Keratinocyte (primary cell): ENCODE measurements at regions not wholly inside any gene's neighbourhood (a gene's known extent, or its start where the extent isn't known, plus 50 kb on each side); places are given as distances from the start of the nearest gene placed in this dataset.

Experiments
- DNase-seq: peaks from one replicate; pipeline ENCODE4 v3.0.0-alpha.2; 2011; ENCODE audit warnings: low read depth, missing footprints, low spot score
- FAIRE-seq: peaks from 2 replicates; lab custom pipeline; 2011; peaks lifted over from hg19 to GRCh38; lab: Jason Lieb, UNC
- H2AFZ ChIP-seq: 2 replicates; pipeline ENCODE4 v1.6.0; 2012; ENCODE audit warnings: low read length, control low read depth, inconsistent platforms; ENCODE audit not compliant: control insufficient read depth
- H3K27ac ChIP-seq: 2 replicates; pipeline ENCODE4 v1.5.1; 2011; ENCODE audit warnings: low read length; ENCODE audit not compliant: control insufficient read depth, insufficient read depth
- H3K27me3 ChIP-seq: 3 replicates; pipeline ENCODE4 v1.6.0; 2011; ENCODE audit warnings: low read length; ENCODE audit not compliant: control insufficient read depth, insufficient read depth; ENCODE audit errors: extremely low read depth
- H3K36me3 ChIP-seq, 2 experiments: 2 replicates in 1 of 2; 3 replicates in 1 of 2; pipeline ENCODE4 v1.5.1; 2011; ENCODE audit warnings: low read length in 2 of 2, mild to moderate bottlenecking in 1 of 2; ENCODE audit not compliant: control insufficient read depth in 2 of 2, insufficient read depth in 2 of 2; ENCODE audit errors: extremely low read depth in 1 of 2
- H3K4me1 ChIP-seq: 3 replicates; pipeline ENCODE4 v1.5.1; 2011; ENCODE audit warnings: low read length; ENCODE audit not compliant: control insufficient read depth, insufficient read depth; ENCODE audit errors: extremely low read depth
- H3K4me2 ChIP-seq: 3 replicates; pipeline ENCODE4 v1.6.0; 2011; ENCODE audit warnings: low read depth, low read length; ENCODE audit not compliant: control insufficient read depth, insufficient read depth; ENCODE audit errors: extremely low read depth
- H3K4me3 ChIP-seq, 3 experiments: fragments of 200-600 bp in 1 of 3; sonication (generic) in 1 of 3; 2 replicates in 2 of 3; 3 replicates in 1 of 3; pipeline ENCODE4 v1.5.1; 2011 to 2016; ENCODE audit warnings: low read length in 3 of 3, mild to moderate bottlenecking in 3 of 3, control low read depth in 2 of 3, inconsistent platforms in 1 of 3, low read depth in 1 of 3, mixed read lengths in 1 of 3, mixed run types in 1 of 3, moderate library complexity in 1 of 3; ENCODE audit not compliant: control insufficient read depth in 2 of 3, insufficient read depth in 2 of 3; ENCODE audit errors: extremely low read depth in 1 of 3
- H3K79me2 ChIP-seq: 2 replicates; pipeline ENCODE4 v1.6.0; 2012; ENCODE audit warnings: low read length; ENCODE audit not compliant: control insufficient read depth, insufficient read depth
- H3K9ac ChIP-seq: 3 replicates; pipeline ENCODE4 v1.6.0; 2011; ENCODE audit warnings: low read length; ENCODE audit not compliant: control insufficient read depth, insufficient read depth; ENCODE audit errors: extremely low read depth
- H3K9me1 ChIP-seq: 3 replicates; pipeline ENCODE4 v1.6.0; 2011; ENCODE audit warnings: low read length; ENCODE audit not compliant: control insufficient read depth, insufficient read depth; ENCODE audit errors: extremely low read depth
- H3K9me3 ChIP-seq: 2 replicates; pipeline ENCODE4 v1.5.1; 2012; ENCODE audit warnings: low read depth, low read length; ENCODE audit not compliant: control insufficient read depth
- H4K20me1 ChIP-seq: 3 replicates; pipeline ENCODE4 v1.6.0; 2011; ENCODE audit warnings: low read length; ENCODE audit not compliant: control insufficient read depth, insufficient read depth; ENCODE audit errors: extremely low read depth
- CTCF ChIP-seq, 3 experiments: IDR thresholded peaks in 1 of 3; conservative IDR thresholded peaks in 1 of 3; optimal IDR thresholded peaks in 1 of 3; 2 replicates in 2 of 3; 3 replicates in 1 of 3; pipeline versions ENCODE3 to v1.5.1; 2011; ENCODE audit warnings: low read length in 3 of 3, mild to moderate bottlenecking in 3 of 3, moderate library complexity in 2 of 3, control low read depth in 1 of 3, inconsistent platforms in 1 of 3; ENCODE audit not compliant: insufficient read depth in 2 of 3; ENCODE audit errors: extremely low read depth in 1 of 3
- EZH2 ChIP-seq: IDR thresholded peaks from one replicate; pipeline ENCODE4 v1.6.1; 2012; ENCODE audit warnings: inconsistent platforms, mild to moderate bottlenecking, low read length, moderate library complexity
- dilution Hi-C: fragments of 300-500 bp; cut with MboI; formaldehyde crosslinking; loops from one replicate; pipeline ENCODE4 v1.7.0; 2020; ENCODE audit warnings: low sequenced_read_pairs; ENCODE audit not compliant: extremely low pct_ligation_motif_present

GRCh38 chr12:127362121-127362520, 904.8 kb upstream of the TMEM132C start:
- H3K79me2 ChIP-seq = no peaks in the 10 kb centered on the region
- H3K9ac ChIP-seq = no peak overlapping the region
- no peak overlapping the region for H3K4me2 ChIP-seq
- TF ChIP-seq EZH2 (no peak), CTCF (optimal IDR thresholded peaks at IDR 0.05 in 1 of 3, IDR thresholded peaks at IDR 0.05 in 1 of 3, conservative IDR thresholded peaks at IDR 0.05 in 1 of 3; ENCODE audit: extremely low read depth in 1 of 3, insufficient read depth in 2 of 3, low read length in 3 of 3) (no peak)
- no peaks in the 10 kb centered on the region for H3K36me3 ChIP-seq
- dilution Hi-C loops = no loop called here
- DNase-seq (no peak), FAIRE-seq (no peak)
- no peaks in the 10 kb centered on the region for H4K20me1 ChIP-seq
- no peak overlapping the region for H3K27ac ChIP-seq
- H3K9me1 ChIP-seq = no peaks in the 10 kb centered on the region
- H3K9me3 ChIP-seq = no peaks in the 10 kb centered on the region
- H2AFZ ChIP-seq = no peak overlapping the region
- no peak overlapping the region for H3K4me3 ChIP-seq
- H3K27me3 ChIP-seq = no peaks in the 10 kb centered on the region
- H3K4me1 ChIP-seq = no peaks in the 10 kb centered on the region

- peak; percentile 51 for FAIRE-seq
- Histone ChIP-seq H2AFZ (no peak overlapping the region), H3K9me1 (no peaks in the 10 kb centered on the region), H3K36me3 (no peaks in the 10 kb centered on the region), H4K20me1 (no peaks in the 10 kb centered on the region), H3K4me1 (no peaks in the 10 kb centered on the region), H3K79me2 (no peaks in the 10 kb centered on the region), H3K4me3 (no peak overlapping the region), H3K9ac (no peak overlapping the region), H3K27me3 (no peaks in the 10 kb centered on the region), H3K9me3 (no peaks in the 10 kb centered on the region), H3K4me2 (no peak overlapping the region), H3K27ac (no peak overlapping the region)
- DNase-seq = no peak
- TF ChIP-seq EZH2 (no peak), CTCF (optimal IDR thresholded peaks at IDR 0.05 in 1 of 3, IDR thresholded peaks at IDR 0.05 in 1 of 3, conservative IDR thresholded peaks at IDR 0.05 in 1 of 3; ENCODE audit: extremely low read depth in 1 of 3, insufficient read depth in 2 of 3, low read length in 3 of 3) (peak in 2 of 3 experiments; percentile 47 to 50)
- dilution Hi-C loops = no loop called here
Observed at GRCh38 chr12:127363392-127363791, 903.6 kb upstream of the TMEM132C start.
